NCI-H1105 (cell line): ENCODE measurements at regions not wholly inside any gene's neighbourhood (a gene's known extent, or its start where the extent isn't known, plus 50 kb on each side); places are given as distances from the start of the nearest gene placed in this dataset.
A peak's percentile ranks its signal among the peaks of the same experiment; 100 is the strongest.
"Not testable (repeated sequence)": the region's sequence is repeated elsewhere in the genome, so short reads cannot be mapped to it uniquely, and the experiment has no call there.

Experiments used
- DNase-seq: peaks from one replicate; lab custom pipeline; 2025; lab: John Stamatoyannopoulos, UW

GRCh38 chr2:66030553-66030952 lies 404.4 kb upstream of the MEIS1 start:
- DNase-seq: no peak

GRCh38 chr2:66024391-66024790 lies 410.5 kb upstream of the MEIS1 start:
- no peak for DNase-seq

- DNase-seq: peak; percentile 8
Observed at GRCh38 chr2:66021296-66021695, 413.6 kb upstream of the MEIS1 start.

GRCh38 chr2:66017763-66018162 lies 417.2 kb upstream of the MEIS1 start:
- DNase-seq: no peak

- no peak for DNase-seq
Observed at GRCh38 chr2:66014450-66014849, 420.5 kb upstream of the MEIS1 start.

GRCh38 chr2:66013456-66013855 lies 421.5 kb upstream of the MEIS1 start:
- DNase-seq: no peak

GRCh38 chr2:66003931-66004330 lies 431.0 kb upstream of the MEIS1 start:
- no peak for DNase-seq

- DNase-seq: no peak
Observed at GRCh38 chr2:66001538-66001937, 433.4 kb upstream of the MEIS1 start.

- no peak for DNase-seq
Observed at GRCh38 chr2:66000901-66001300, 434.0 kb upstream of the MEIS1 start.

GRCh38 chr2:65999796-66000195 lies 435.1 kb upstream of the MEIS1 start:
- no peak for DNase-seq

- no peak for DNase-seq
Observed at GRCh38 chr2:65999103-65999502, 435.8 kb upstream of the MEIS1 start.

GRCh38 chr2:65997961-65998360 lies 437.0 kb upstream of the MEIS1 start:
- no peak for DNase-seq

- no peak for DNase-seq
Observed at GRCh38 chr2:65992198-65992554, 442.7 kb upstream of the MEIS1 start.

- peak; percentile 66 for DNase-seq
Observed at GRCh38 chr2:65991381-65992197, 443.3 kb upstream of the MEIS1 start.

GRCh38 chr2:65985986-65986385 lies 448.9 kb upstream of the MEIS1 start:
- DNase-seq: no peak

- no peak for DNase-seq
Observed at GRCh38 chr2:65980531-65980930, 454.4 kb upstream of the MEIS1 start.

GRCh38 chr2:65979446-65979845 lies 455.5 kb upstream of the MEIS1 start:
- peak; percentile 83 for DNase-seq

GRCh38 chr2:65974067-65974723 lies 460.7 kb upstream of the MEIS1 start:
- no peak for DNase-seq

- DNase-seq: no peak
Observed at GRCh38 chr2:65969161-65969560, 465.8 kb upstream of the MEIS1 start.

GRCh38 chr2:65963303-65963702 lies 471.6 kb upstream of the MEIS1 start:
- DNase-seq: not testable (repeated sequence)

- DNase-seq: no peak
Observed at GRCh38 chr2:65960953-65961352, 474.0 kb upstream of the MEIS1 start.

GRCh38 chr2:65957886-65958285 lies 477.0 kb upstream of the MEIS1 start:
- DNase-seq: no peak

- DNase-seq: no peak
Observed at GRCh38 chr2:65957454-65957853, 477.5 kb upstream of the MEIS1 start.

GRCh38 chr2:65955259-65955658 lies 479.7 kb upstream of the MEIS1 start:
- DNase-seq: no peak
